WTC11 (cell line): ENCODE measurements at regions not wholly inside any gene's neighbourhood (a gene's known extent, or its start where the extent isn't known, plus 50 kb on each side); places are given as distances from the start of the nearest gene placed in this dataset.

ENCODE experiments used
- CREB1 ChIP-seq: sonication (generic); formaldehyde crosslinking; IDR thresholded peaks from 2 replicates; pipeline ENCODE4 v1.8.0; 2023; ENCODE audit warnings: mild to moderate bottlenecking, missing genetic modification reagents
- CTCF ChIP-seq: fragments of 200-600 bp; IDR thresholded peaks from 2 replicates; pipeline ENCODE4 v1.8.0; 2022; ENCODE audit warnings: antibody characterized with exemption
- JAZF1 ChIP-seq: fragments of 250-450 bp; sonication (Bioruptor Pico); IDR thresholded peaks from 2 replicates; pipeline ENCODE4 v1.9.0; 2021; ENCODE audit warnings: moderate library complexity, mild to moderate bottlenecking, inconsistent platforms
- PRDM15 ChIP-seq: sonication (generic); formaldehyde crosslinking; IDR thresholded peaks from 2 replicates; pipeline ENCODE4 v1.8.0; 2022; ENCODE audit warnings: missing genetic modification reagents
- SP1 ChIP-seq: sonication (generic); formaldehyde crosslinking; conservative IDR thresholded peaks from 2 replicates; pipeline ENCODE4 v1.8.1; 2022; ENCODE audit warnings: missing genetic modification reagents
- ZNF121 ChIP-seq: sonication (generic); formaldehyde crosslinking; IDR thresholded peaks from 2 replicates; pipeline ENCODE4 v1.8.0; 2023; ENCODE audit warnings: missing genetic modification reagents
- TF ChIP-seq, protein P1 (sequence below): fragments of 250-450 bp; sonication (Bioruptor Pico); IDR thresholded peaks from 2 replicates; pipeline ENCODE4 v2.1.2; 2022; ENCODE audit warnings: mild to moderate bottlenecking, moderate library complexity
- TF ChIP-seq, protein P2 (sequence below): sonication (generic); formaldehyde crosslinking; IDR thresholded peaks from 2 replicates; pipeline ENCODE4 v1.8.1; 2022; ENCODE audit warnings: mild to moderate bottlenecking, missing genetic modification reagents, moderate library complexity, borderline replicate concordance
- TF ChIP-seq, protein P3 (sequence below): sonication (generic); formaldehyde crosslinking; IDR thresholded peaks from 2 replicates; pipeline ENCODE4 v1.8.0; 2022; ENCODE audit warnings: mild to moderate bottlenecking, missing genetic modification reagents

GRCh38 chrX:47776292-47777006, 60.3 kb upstream of the ZNF81 start:
- TF ChIP-seq, protein P1, sequence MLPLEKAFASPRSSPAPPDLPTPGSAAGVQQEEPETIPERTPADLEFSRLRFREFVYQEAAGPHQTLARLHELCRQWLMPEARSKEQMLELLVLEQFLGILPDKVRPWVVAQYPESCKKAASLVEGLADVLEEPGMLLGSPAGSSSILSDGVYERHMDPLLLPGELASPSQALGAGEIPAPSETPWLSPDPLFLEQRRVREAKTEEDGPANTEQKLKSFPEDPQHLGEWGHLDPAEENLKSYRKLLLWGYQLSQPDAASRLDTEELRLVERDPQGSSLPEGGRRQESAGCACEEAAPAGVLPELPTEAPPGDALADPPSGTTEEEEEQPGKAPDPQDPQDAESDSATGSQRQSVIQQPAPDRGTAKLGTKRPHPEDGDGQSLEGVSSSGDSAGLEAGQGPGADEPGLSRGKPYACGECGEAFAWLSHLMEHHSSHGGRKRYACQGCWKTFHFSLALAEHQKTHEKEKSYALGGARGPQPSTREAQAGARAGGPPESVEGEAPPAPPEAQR (CRISPR knock-in tag) = no peak
- TF ChIP-seq, protein P2, sequence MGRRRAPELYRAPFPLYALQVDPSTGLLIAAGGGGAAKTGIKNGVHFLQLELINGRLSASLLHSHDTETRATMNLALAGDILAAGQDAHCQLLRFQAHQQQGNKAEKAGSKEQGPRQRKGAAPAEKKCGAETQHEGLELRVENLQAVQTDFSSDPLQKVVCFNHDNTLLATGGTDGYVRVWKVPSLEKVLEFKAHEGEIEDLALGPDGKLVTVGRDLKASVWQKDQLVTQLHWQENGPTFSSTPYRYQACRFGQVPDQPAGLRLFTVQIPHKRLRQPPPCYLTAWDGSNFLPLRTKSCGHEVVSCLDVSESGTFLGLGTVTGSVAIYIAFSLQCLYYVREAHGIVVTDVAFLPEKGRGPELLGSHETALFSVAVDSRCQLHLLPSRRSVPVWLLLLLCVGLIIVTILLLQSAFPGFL = no peak
- no peak for TF ChIP-seq CTCF
- no peak for TF ChIP-seq SP1 (CRISPR knock-in tag)
- TF ChIP-seq, protein P3, sequence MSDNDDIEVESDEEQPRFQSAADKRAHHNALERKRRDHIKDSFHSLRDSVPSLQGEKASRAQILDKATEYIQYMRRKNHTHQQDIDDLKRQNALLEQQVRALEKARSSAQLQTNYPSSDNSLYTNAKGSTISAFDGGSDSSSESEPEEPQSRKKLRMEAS (CRISPR knock-in tag) = no peak
- no peak for TF ChIP-seq PRDM15 (CRISPR knock-in tag)
- TF ChIP-seq CREB1 = no peak
- no peak for TF ChIP-seq ZNF121 (CRISPR knock-in tag)
- TF ChIP-seq JAZF1 (CRISPR knock-in tag) = no peak
